DMS53 treated with DMSO at 0.1 percent for 48 hours (cell line): ENCODE measurements at regions not wholly inside any gene's neighbourhood (a gene's known extent, or its start where the extent isn't known, plus 50 kb on each side); places are given as distances from the start of the nearest gene placed in this dataset.

Experiments
- DNase-seq: peaks from one replicate; lab custom pipeline; 2025; ENCODE audit not compliant: unreplicated experiment; lab: John Stamatoyannopoulos, UW

- DNase-seq: no peak
Observed at GRCh38 chr19:28859811-28860210, 353.1 kb downstream of the UQCRFS1 start.

- DNase-seq: no peak
Observed at GRCh38 chr19:28858933-28859332, 354.0 kb downstream of the UQCRFS1 start.

- no peak for DNase-seq
Observed at GRCh38 chr19:28857967-28858366, 355.0 kb downstream of the UQCRFS1 start.

GRCh38 chr19:28855216-28855615 is 357.7 kb downstream of the UQCRFS1 start:
- DNase-seq: no peak

- DNase-seq: no peak
Observed at GRCh38 chr19:28847468-28847867, 365.5 kb downstream of the UQCRFS1 start.

- no peak for DNase-seq
Observed at GRCh38 chr19:28846094-28846812, 366.7 kb downstream of the UQCRFS1 start.

- no peak for DNase-seq
Observed at GRCh38 chr19:28843761-28844492, 369.0 kb downstream of the UQCRFS1 start.

- no peak for DNase-seq
Observed at GRCh38 chr19:28841531-28841930, 371.4 kb downstream of the UQCRFS1 start.

- DNase-seq: no peak
Observed at GRCh38 chr19:28840891-28841290, 372.1 kb downstream of the UQCRFS1 start.

GRCh38 chr19:28839455-28839854 is 373.5 kb downstream of the UQCRFS1 start:
- DNase-seq: no peak

GRCh38 chr19:28838909-28839308 is 374.0 kb downstream of the UQCRFS1 start:
- no peak for DNase-seq

- DNase-seq: no peak
Observed at GRCh38 chr19:28836421-28836820, 376.5 kb downstream of the UQCRFS1 start.

- no peak for DNase-seq
Observed at GRCh38 chr19:28834996-28835395, 378.0 kb downstream of the UQCRFS1 start.

- DNase-seq: no peak
Observed at GRCh38 chr19:28831462-28831861, 381.5 kb downstream of the UQCRFS1 start.

GRCh38 chr19:28829762-28830161 is 383.2 kb downstream of the UQCRFS1 start:
- no peak for DNase-seq

GRCh38 chr19:28829359-28829758 is 383.6 kb downstream of the UQCRFS1 start:
- no peak for DNase-seq

GRCh38 chr19:28828276-28828870 is 384.6 kb downstream of the UQCRFS1 start:
- no peak for DNase-seq

- no peak for DNase-seq
Observed at GRCh38 chr19:28827382-28827781, 385.6 kb downstream of the UQCRFS1 start.

- no peak for DNase-seq
Observed at GRCh38 chr19:28823338-28823961, 389.5 kb downstream of the UQCRFS1 start.

GRCh38 chr19:28820289-28820688 is 392.7 kb downstream of the UQCRFS1 start:
- DNase-seq: no peak

GRCh38 chr19:28815257-28815656 is 397.7 kb downstream of the UQCRFS1 start:
- no peak for DNase-seq

GRCh38 chr19:28794301-28794700 is 418.6 kb downstream of the UQCRFS1 start:
- DNase-seq: no peak
